Esophagus squamous epithelium (tissue), 4 donors: ENCODE measurements at regions not wholly inside any gene's neighbourhood (a gene's known extent, or its start where the extent isn't known, plus 50 kb on each side); places are given as distances from the start of the nearest gene placed in this dataset.

ENCODE experiments used
- CTCF ChIP-seq, 6 experiments: fragments of 450-650 bp in 4 of 6; fragments of 200-600 bp in 2 of 6; sonication (generic) in 2 of 6; IDR thresholded peaks; one replicate each; pipeline ENCODE4 v1.5.1; 2016 to 2019; ENCODE audit warnings: antibody characterized with exemption in 6 of 6, mild to moderate bottlenecking in 4 of 6, moderate library complexity in 4 of 6
- POLR2A ChIP-seq, 4 donors: fragments of 450-650 bp; IDR thresholded peaks; one replicate each; pipeline ENCODE4 v1.6.1; 2017; ENCODE audit warnings: antibody characterized with exemption in 4 of 4, mild to moderate bottlenecking in 4 of 4, moderate library complexity in 3 of 4

DNA sequence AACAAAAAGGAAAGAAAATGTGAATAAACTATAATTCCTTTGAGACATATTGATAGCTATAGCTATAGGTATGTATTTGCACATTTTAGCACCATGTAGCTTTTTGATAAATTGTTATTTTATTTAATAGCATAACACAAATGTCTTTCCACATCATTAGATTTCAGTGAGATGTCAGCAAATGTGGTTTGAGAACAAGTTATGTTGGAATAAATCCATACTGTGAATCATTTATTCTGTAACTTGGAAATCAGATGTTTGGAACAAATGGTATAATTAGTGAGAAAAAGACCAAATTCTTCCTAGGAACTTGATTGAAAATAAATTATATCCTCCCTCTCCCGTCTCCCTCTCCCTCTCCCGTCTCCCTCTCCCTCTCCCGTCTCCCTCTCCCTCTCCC lies 62.8 kb downstream of the NABP1 start:
- TF ChIP-seq CTCF (IDR thresholded peaks at IDR 0.05) (no peak), POLR2A (IDR thresholded peaks at IDR 0.05) (no peak)
